IPS-NIHi7 (cell line): ENCODE measurements at regions not wholly inside any gene's neighbourhood (a gene's known extent, or its start where the extent isn't known, plus 50 kb on each side); places are given as distances from the start of the nearest gene placed in this dataset.

Experiments used
- DNase-seq: peaks from one replicate; pipeline ENCODE4 v3.0.0; 2012; ENCODE audit warnings: mixed read lengths; ENCODE audit errors: extremely low spot score

- DNase-seq = no peak
Observed at GRCh38 chr2:163541943-163542342, 193.9 kb downstream of the FIGN start.

DNA sequence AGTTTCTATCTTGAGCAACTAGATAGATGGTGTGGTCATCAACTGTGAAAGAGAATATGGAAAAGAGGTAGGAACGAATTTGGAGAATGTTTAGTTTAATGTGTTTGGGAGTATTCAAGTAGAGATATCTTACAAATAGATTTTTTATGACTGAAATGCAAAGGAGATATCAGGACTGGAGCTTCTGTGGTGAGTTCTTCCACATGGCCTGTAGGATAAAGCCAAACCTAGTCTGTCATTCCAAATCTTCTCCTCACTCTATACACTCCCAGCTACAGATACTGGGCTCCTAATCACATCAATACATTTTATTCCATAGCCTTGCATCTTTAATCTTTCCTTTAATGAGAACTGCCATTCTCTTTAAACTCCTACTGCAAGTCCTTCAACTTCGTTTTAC is 194.3 kb downstream of the FIGN start:
- DNase-seq = no peak

GRCh38 chr2:163528640-163529217 is 207.1 kb downstream of the FIGN start:
- no peak for DNase-seq

- DNase-seq = no peak
Observed at GRCh38 chr2:163527381-163527780, 208.4 kb downstream of the FIGN start.

DNA sequence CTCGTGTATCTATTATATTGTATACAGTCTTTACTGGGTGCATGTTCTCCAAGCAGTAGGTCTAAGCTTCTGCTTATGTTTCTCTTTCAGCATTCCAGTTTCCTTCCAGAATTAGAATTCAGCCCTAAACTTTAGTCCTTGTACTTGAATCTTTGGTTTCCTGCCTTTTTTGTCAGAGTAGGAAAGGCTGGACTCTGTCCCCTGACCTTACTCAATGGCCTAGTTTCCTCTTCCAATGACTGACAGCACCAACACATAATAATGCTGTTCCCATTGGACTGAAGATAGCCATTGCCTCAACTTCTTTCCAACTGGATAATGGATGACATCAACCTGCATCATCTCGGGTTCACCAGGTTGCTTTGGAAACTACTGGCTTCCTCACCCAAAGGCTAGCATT is 217.0 kb downstream of the FIGN start:
- DNase-seq = no peak

DNA sequence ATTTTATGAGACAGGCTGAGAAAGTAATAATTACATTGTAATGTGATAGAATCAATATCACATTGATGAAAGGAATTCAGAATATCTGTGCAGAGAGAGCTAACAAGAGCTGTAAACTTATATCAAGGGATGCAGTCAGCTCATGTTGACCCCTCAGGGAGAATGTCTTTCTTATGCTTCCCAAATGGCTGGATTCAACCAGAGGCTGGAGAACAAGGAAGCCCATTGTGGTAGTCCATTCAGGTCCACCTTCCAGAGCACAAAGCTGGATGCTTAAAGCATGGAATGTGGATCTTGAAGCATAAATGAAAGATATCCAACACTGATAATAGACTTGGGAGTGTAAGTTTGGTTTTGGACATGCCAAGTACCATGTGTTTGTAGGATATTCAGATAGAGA is 220.0 kb downstream of the FIGN start:
- no peak for DNase-seq

DNA sequence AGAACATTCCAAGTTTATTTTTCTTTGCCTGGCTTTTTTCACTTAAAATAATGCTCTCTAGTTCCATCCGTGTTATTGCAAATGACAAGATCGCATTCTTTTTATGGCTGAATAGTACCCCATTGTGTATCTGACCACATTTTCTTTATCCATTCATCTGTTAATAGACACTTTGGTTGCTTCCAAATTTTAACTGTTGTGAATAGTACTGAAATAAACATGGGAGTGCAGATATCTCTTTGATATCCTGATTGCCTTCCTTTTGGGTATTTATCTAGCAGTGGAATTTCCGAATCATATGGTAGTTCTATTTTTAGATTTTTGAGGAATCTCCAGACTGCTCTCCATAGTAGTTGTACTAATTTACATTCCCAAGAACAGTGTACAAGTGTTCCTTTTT is 230.5 kb downstream of the FIGN start:
- DNase-seq = no peak

- no peak for DNase-seq
Observed at GRCh38 chr2:163493359-163494298, 242.2 kb downstream of the FIGN start.

DNA sequence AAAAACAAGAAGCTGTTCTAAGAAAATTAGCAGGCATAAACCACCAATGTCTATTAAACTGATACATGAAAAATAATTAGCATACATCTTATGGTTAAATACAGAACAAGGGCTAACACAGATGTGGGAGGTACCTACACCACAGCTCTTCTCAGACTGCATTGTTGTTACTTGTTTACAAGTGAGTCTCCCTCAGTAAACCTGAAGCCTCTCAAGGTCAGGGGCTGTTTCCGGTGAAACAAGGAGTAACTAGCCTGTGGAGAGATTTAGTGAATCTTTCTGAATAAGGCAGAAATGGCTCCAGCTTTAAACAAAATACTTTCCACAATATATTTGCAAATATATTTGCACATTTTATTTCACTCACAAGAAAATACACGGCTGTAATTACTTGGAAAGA is 244.0 kb downstream of the FIGN start:
- no peak for DNase-seq

DNA sequence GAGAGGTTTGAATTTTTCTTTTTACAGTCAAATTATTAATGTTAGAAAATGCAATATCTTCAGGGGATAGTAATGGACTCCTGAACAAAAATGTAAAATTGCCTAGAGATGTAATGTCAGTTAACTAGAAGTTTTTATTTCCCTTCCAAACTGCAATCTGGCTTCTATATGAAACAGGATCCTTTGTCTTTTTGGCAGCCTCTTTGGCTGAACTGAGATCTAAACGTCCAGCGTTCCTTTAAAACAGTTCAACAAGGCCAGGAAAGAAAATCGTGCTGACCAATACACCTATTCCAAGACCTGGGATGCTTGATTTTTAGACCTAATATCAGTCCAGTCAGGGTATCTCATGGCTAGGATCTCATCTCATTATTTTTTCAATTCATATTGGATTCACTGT is 245.5 kb downstream of the FIGN start:
- no peak for DNase-seq

DNA sequence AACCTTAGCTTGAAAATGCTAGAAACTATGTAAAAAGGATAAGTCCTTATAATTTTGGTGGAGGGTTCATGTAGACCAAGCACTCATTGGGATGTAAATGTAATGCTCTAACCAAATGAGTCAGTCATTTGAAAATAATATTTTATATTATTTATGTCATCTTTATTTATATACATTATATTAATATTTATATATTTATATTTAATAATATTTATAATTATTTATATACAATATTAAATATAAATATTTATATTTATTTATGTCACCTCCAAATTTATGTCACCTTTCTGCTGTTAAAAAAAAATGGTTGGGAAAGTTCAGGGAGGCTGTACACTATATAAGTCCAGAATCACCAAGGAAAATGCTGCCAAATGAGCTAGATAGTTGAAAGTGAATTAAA is 254.3 kb downstream of the FIGN start:
- no peak for DNase-seq

DNA sequence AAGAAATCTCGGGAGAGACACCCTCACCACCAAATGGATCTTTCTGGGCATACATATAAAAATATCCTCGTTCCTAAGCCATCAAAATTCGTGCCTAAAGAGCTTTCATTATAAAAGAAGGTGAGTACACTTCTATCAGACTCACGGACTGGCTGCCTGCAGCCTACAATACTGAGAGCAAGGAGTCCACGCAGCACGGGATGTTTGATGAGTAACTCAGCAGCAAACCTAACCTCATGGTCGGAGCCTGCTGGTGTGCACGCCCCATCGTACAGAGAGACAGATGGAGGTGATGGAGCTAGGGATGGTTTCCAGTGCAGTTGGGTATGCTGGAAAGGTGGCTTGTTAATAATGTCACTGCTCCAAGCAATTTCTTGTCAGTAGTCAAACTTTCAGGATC is 256.2 kb downstream of the FIGN start:
- no peak for DNase-seq

- DNase-seq = no peak
Observed at GRCh38 chr2:163475815-163476214, 260.0 kb downstream of the FIGN start.

GRCh38 chr2:163474889-163475288 is 260.9 kb downstream of the FIGN start:
- no peak for DNase-seq

GRCh38 chr2:163474319-163474744 is 261.5 kb downstream of the FIGN start:
- no peak for DNase-seq

GRCh38 chr2:163471947-163472346 is 263.9 kb downstream of the FIGN start:
- peak; percentile 28 for DNase-seq

- DNase-seq = no peak
Observed at GRCh38 chr2:163469561-163469962, 266.2 kb downstream of the FIGN start.

GRCh38 chr2:163467251-163467630 is 268.6 kb downstream of the FIGN start:
- no peak for DNase-seq

GRCh38 chr2:163466331-163467250 is 269.2 kb downstream of the FIGN start:
- DNase-seq = no peak

- no peak for DNase-seq
Observed at GRCh38 chr2:163465440-163465839, 270.4 kb downstream of the FIGN start.

GRCh38 chr2:163463411-163463810 is 272.4 kb downstream of the FIGN start:
- no peak for DNase-seq

DNA sequence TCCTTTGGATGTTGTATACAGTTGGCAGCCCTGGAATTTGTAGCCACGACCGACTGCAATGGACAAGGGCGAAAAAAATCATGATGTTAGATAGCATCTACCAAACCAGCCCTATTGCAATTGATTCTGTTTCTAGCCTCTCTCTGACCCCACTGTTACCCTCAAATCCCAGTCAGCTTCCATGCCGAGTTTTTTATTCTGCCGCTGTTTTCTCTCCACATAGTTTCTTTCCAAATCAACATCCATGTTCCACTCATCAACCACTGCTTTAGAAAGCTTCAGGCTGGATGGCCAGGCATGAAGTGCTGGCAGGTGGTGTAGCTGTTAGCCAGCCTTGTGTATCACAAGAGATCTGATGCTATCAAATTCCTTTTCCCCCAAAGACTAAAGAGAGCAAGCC is 272.8 kb downstream of the FIGN start:
- DNase-seq = no peak
